ENCODE measurements at regions not wholly inside any gene's neighbourhood (a gene's known extent, or its start where the extent isn't known, plus 50 kb on each side); places are given as distances from the start of the nearest gene placed in this dataset.

DNA sequence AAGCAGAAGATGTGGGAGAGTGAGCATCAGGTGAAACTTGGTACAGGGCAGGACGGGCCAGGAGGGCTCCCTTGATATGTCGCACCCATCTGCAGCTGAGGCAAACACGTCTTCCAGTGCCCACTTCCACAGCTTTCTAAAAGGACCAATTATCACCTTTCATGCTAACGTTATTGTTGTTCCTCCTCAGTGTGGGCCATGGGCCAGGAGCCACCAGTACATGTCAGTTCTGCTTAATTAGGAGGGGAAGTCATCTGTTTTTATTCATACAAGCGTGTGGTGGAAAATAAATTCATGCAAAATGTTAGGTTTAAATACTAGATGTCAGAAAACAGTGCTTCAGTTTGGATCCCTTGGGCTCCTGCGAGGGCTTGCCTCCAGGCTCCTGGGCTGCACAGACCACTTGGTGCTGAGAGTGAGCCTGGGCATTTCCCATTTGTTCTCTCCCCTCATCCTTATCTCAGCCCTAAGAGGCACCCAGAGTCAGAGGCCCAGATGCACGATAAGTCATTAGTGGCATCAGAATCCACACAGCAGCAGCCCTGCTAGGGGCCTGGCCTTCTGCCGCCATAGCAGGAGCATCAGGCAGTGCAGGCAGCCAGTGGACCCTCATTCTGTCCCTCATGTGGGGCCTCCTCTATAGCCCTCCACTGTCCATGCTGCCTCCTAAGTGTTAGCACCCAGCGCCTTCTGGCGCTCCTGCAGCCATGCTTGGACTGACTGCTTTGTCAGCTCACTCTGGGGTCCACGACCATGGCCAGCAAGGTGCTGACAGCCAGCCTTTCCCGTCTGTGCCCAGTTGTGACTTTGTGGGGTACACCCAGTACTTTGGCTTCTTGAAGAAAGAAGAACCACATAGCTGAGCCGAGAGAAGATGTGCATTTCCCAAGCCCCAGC, 539.8 kb upstream of the RAB6C start:
- H3K9me2 ChIP-seq (replicated peaks; ENCODE audit: control insufficient read depth, low read length), result no peaks in the 10 kb centered on the region
- H4K20me1 ChIP-seq (ENCODE audit: control insufficient read depth, insufficient read depth, low read depth, low read length), result no peaks in the 10 kb centered on the region
- no peaks in the 10 kb centered on the region for H3K27me3 ChIP-seq (ENCODE audit: control insufficient read depth, low read length)
- no peaks in the 10 kb centered on the region for H3K79me2 ChIP-seq (ENCODE audit: control insufficient read depth, low read length)
- no peak overlapping the region for H3K27ac ChIP-seq (ENCODE audit: low read depth, low read length)
- H3K4me2 ChIP-seq (ENCODE audit: low read length), result no peak overlapping the region
- no peaks in the 10 kb centered on the region for H3K9me3 ChIP-seq (ENCODE audit: control insufficient read depth, insufficient read depth, low read length)
- no peaks in the 10 kb centered on the region for H3K36me3 ChIP-seq (ENCODE audit: control insufficient read depth, low read length)
- H3K4me1 ChIP-seq (ENCODE audit: control insufficient read depth, low read length), result peaks cover 3% of the 10 kb centered on the region; the same call in 1 of the 2 replicates
- no peaks in the 10 kb centered on the region for H3F3A ChIP-seq (ENCODE audit: control insufficient read depth, insufficient read depth)
- no peak overlapping the region for H3K4me3 ChIP-seq (ENCODE audit: low read length)
- TF ChIP-seq, protein P1, sequence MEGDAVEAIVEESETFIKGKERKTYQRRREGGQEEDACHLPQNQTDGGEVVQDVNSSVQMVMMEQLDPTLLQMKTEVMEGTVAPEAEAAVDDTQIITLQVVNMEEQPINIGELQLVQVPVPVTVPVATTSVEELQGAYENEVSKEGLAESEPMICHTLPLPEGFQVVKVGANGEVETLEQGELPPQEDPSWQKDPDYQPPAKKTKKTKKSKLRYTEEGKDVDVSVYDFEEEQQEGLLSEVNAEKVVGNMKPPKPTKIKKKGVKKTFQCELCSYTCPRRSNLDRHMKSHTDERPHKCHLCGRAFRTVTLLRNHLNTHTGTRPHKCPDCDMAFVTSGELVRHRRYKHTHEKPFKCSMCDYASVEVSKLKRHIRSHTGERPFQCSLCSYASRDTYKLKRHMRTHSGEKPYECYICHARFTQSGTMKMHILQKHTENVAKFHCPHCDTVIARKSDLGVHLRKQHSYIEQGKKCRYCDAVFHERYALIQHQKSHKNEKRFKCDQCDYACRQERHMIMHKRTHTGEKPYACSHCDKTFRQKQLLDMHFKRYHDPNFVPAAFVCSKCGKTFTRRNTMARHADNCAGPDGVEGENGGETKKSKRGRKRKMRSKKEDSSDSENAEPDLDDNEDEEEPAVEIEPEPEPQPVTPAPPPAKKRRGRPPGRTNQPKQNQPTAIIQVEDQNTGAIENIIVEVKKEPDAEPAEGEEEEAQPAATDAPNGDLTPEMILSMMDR (IDR thresholded peaks at IDR 0.05; ENCODE audit: low read depth, low read length, poor library complexity, severe bottlenecking), result no peak
- no peak for TF ChIP-seq EZH2phosphoT487 (IDR thresholded peaks at IDR 0.05; ENCODE audit: borderline replicate concordance, low read length)

DNA sequence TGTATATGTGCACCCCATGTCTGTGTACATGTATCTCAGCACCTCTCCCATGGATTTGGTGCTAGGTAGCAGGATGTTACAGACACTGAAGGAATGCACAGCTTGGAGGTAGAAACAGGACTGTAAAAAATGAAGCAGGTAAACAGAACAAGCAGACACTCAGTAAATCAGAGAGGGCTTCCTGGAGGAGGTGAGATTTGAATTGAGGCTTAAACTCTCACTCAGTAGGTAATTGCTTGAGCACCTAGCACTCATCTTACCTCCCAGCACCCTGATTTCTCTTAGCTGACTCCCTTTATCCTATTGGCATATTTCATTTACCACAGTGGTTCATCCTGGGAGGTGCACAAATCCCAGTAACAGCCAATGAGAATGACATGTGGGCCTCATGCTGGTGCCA, 537.9 kb upstream of the RAB6C start:
- H3K9me3 ChIP-seq (ENCODE audit: control insufficient read depth, insufficient read depth, low read length), result no peaks in the 10 kb centered on the region
- H3K27ac ChIP-seq (ENCODE audit: low read depth, low read length), result no peak overlapping the region
- H3K4me3 ChIP-seq (ENCODE audit: low read length), result no peak overlapping the region
- no peaks in the 10 kb centered on the region for H3K9me2 ChIP-seq (replicated peaks; ENCODE audit: control insufficient read depth, low read length)
- no peaks in the 10 kb centered on the region for H3F3A ChIP-seq (ENCODE audit: control insufficient read depth, insufficient read depth)
- H3K27me3 ChIP-seq (ENCODE audit: control insufficient read depth, low read length), result no peaks in the 10 kb centered on the region
- H3K36me3 ChIP-seq (ENCODE audit: control insufficient read depth, low read length), result no peaks in the 10 kb centered on the region
- H3K4me1 ChIP-seq (ENCODE audit: control insufficient read depth, low read length), result peaks cover 3% of the 10 kb centered on the region; the same call in 1 of the 2 replicates
- TF ChIP-seq, protein P1 (IDR thresholded peaks at IDR 0.05; ENCODE audit: low read depth, low read length, poor library complexity, severe bottlenecking), result no peak
- TF ChIP-seq EZH2phosphoT487 (IDR thresholded peaks at IDR 0.05; ENCODE audit: borderline replicate concordance, low read length), result no peak
- H4K20me1 ChIP-seq (ENCODE audit: control insufficient read depth, insufficient read depth, low read depth, low read length), result no peaks in the 10 kb centered on the region
- no peaks in the 10 kb centered on the region for H3K79me2 ChIP-seq (ENCODE audit: control insufficient read depth, low read length)
- no peak overlapping the region for H3K4me2 ChIP-seq (ENCODE audit: low read length)

DNA sequence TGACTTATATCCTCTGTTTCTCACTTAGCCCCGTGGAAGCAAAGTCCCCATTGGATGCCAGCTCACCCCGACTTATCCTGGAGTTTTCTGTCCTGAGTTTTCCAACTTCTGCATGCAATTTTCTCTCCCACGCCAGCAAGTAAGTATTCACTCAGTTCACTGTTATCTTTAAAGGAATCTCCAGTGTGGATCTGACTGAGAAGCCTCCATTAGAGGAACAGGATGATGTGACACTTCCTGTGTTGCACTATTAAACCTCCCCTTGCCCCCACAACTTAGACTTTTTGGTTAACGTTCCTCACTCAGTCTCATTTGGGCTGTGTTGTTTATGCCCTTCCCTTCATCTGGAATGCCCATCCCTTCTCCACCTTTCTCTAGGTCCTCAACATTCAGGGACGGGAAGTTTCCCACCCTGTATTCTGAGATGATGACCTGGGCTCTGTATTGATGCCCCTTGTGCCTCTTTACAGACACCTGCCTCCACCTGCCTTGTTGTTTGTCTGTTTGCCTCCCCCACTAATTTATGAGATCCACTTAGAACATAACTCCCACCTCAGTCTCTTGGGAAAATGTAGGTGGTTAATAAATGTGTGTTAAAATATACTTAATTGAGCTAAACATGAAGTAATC, 536.1 kb upstream of the RAB6C start:
- no peak for TF ChIP-seq EZH2phosphoT487 (IDR thresholded peaks at IDR 0.05; ENCODE audit: borderline replicate concordance, low read length)
- TF ChIP-seq, protein P1 (IDR thresholded peaks at IDR 0.05; ENCODE audit: low read depth, low read length, poor library complexity, severe bottlenecking), result no peak
- H3K4me2 ChIP-seq (ENCODE audit: low read length), result peak overlapping the region; percentile 40
- no peak overlapping the region for H3K27ac ChIP-seq (ENCODE audit: low read depth, low read length)
- H3K79me2 ChIP-seq (ENCODE audit: control insufficient read depth, low read length), result no peaks in the 10 kb centered on the region
- no peaks in the 10 kb centered on the region for H3K36me3 ChIP-seq (ENCODE audit: control insufficient read depth, low read length)
- H3K9me3 ChIP-seq (ENCODE audit: control insufficient read depth, insufficient read depth, low read length), result no peaks in the 10 kb centered on the region
- no peaks in the 10 kb centered on the region for H3K27me3 ChIP-seq (ENCODE audit: control insufficient read depth, low read length)
- no peaks in the 10 kb centered on the region for H3F3A ChIP-seq (ENCODE audit: control insufficient read depth, insufficient read depth)
- no peaks in the 10 kb centered on the region for H4K20me1 ChIP-seq (ENCODE audit: control insufficient read depth, insufficient read depth, low read depth, low read length)
- H3K4me3 ChIP-seq (ENCODE audit: low read length), result peak overlapping the region; percentile 57
- H3K4me1 ChIP-seq (ENCODE audit: control insufficient read depth, low read length), result peaks cover 3% of the 10 kb centered on the region; the same call in 1 of the 2 replicates
- H3K9me2 ChIP-seq (replicated peaks; ENCODE audit: control insufficient read depth, low read length), result no peaks in the 10 kb centered on the region

All from DOHH2 (cell line).